ENCODE measurements at regions not wholly inside any gene's neighbourhood (a gene's known extent, or its start where the extent isn't known, plus 50 kb on each side); places are given as distances from the start of the nearest gene placed in this dataset.

GRCh38 chr2:56889738-56890137 lies 705.9 kb downstream of the CCDC85A start:
- ATAC-seq (no peak), DNase-seq (no peak)
- Histone ChIP-seq H3K4me3 (ENCODE audit: low read length) (no peak overlapping the region), H3K9ac (ENCODE audit: low read length) (no peak overlapping the region), H3K27ac (ENCODE audit: low read length) (no peak overlapping the region), H3K9me2 (replicated peaks; ENCODE audit: low read length) (no peaks in the 10 kb centered on the region), H4K20me1 (ENCODE audit: low read length) (no peaks in the 10 kb centered on the region), H3K4me1 (ENCODE audit: insufficient read depth, low read length) (no peaks in the 10 kb centered on the region), H3K27me3 (ENCODE audit: low read length) (peaks cover 18% of the 10 kb centered on the region), H3F3A (ENCODE audit: low read length, unreplicated experiment) (no peaks in the 10 kb centered on the region), H3K9me3 (ENCODE audit: low read length) (no peaks in the 10 kb centered on the region), H3K79me2 (ENCODE audit: low read length) (no peaks in the 10 kb centered on the region), H3K4me2 (ENCODE audit: low read length) (no peak overlapping the region), H2AFZ (ENCODE audit: low read length) (no peak overlapping the region), H3K36me3 (ENCODE audit: low read depth, low read length) (no peaks in the 10 kb centered on the region)
- ChIA-PET POLR2A (ENCODE audit: unreplicated experiment) (no interaction called here), CTCF (no interaction called here)
- intact Hi-C loops (cut with micrococcal nuclease) = no loop called here
- no TSS peak for BruUV-seq (replicated peaks)
- TF ChIP-seq EZH2 (IDR thresholded peaks at IDR 0.05; ENCODE audit: low read length, unreplicated experiment) = no peak
- no peak for TF ChIP-seq CTCF (conservative IDR thresholded peaks at IDR 0.05; ENCODE audit: low read depth, low read length)
- no peak for TF ChIP-seq EZH2phosphoT487 (IDR thresholded peaks at IDR 0.05; ENCODE audit: borderline replicate concordance, low read length)

- DNase-seq = no peak
- CTCF ChIA-PET = no interaction called here
- no TSS peak for BruUV-seq (replicated peaks)
- H3K27me3 ChIP-seq (ENCODE audit: low read length) = peaks cover 8% of the 10 kb centered on the region
- no peak overlapping the region for H3K4me3 ChIP-seq (ENCODE audit: low read length)
- H3K4me2 ChIP-seq (ENCODE audit: low read length) = no peak overlapping the region
- H3K9me2 ChIP-seq (replicated peaks; ENCODE audit: low read length) = no peaks in the 10 kb centered on the region
- ATAC-seq = no peak
- H3K4me1 ChIP-seq (ENCODE audit: insufficient read depth, low read length) = no peaks in the 10 kb centered on the region
- no peak overlapping the region for H2AFZ ChIP-seq (ENCODE audit: low read length)
- no peaks in the 10 kb centered on the region for H3K79me2 ChIP-seq (ENCODE audit: low read length)
- POLR2A ChIA-PET (ENCODE audit: unreplicated experiment) = no interaction called here
- no peak overlapping the region for H3K9ac ChIP-seq (ENCODE audit: low read length)
- no peaks in the 10 kb centered on the region for H3K36me3 ChIP-seq (ENCODE audit: low read depth, low read length)
- H3K9me3 ChIP-seq (ENCODE audit: low read length) = no peaks in the 10 kb centered on the region
- no peak for TF ChIP-seq CTCF (conservative IDR thresholded peaks at IDR 0.05; ENCODE audit: low read depth, low read length)
- no peak for TF ChIP-seq EZH2 (IDR thresholded peaks at IDR 0.05; ENCODE audit: low read length, unreplicated experiment)
- TF ChIP-seq EZH2phosphoT487 (IDR thresholded peaks at IDR 0.05; ENCODE audit: borderline replicate concordance, low read length) = no peak
- intact Hi-C loops (cut with micrococcal nuclease) = no loop called here
- H3K27ac ChIP-seq (ENCODE audit: low read length) = no peak overlapping the region
- H3F3A ChIP-seq (ENCODE audit: low read length, unreplicated experiment) = no peaks in the 10 kb centered on the region
- H4K20me1 ChIP-seq (ENCODE audit: low read length) = no peaks in the 10 kb centered on the region
These were observed 708.6 kb downstream of the CCDC85A start for GRCh38 chr2:56892382-56892781.

- Histone ChIP-seq H3K27me3 (ENCODE audit: low read length) (peaks cover 16% of the 10 kb centered on the region), H4K20me1 (ENCODE audit: low read length) (no peaks in the 10 kb centered on the region), H3K9me2 (replicated peaks; ENCODE audit: low read length) (no peaks in the 10 kb centered on the region), H3K4me1 (ENCODE audit: insufficient read depth, low read length) (no peaks in the 10 kb centered on the region), H2AFZ (ENCODE audit: low read length) (no peak overlapping the region), H3K4me3 (ENCODE audit: low read length) (no peak overlapping the region), H3F3A (ENCODE audit: low read length, unreplicated experiment) (no peaks in the 10 kb centered on the region), H3K27ac (ENCODE audit: low read length) (no peak overlapping the region), H3K9ac (ENCODE audit: low read length) (no peak overlapping the region), H3K9me3 (ENCODE audit: low read length) (no peaks in the 10 kb centered on the region), H3K79me2 (ENCODE audit: low read length) (no peaks in the 10 kb centered on the region), H3K36me3 (ENCODE audit: low read depth, low read length) (no peaks in the 10 kb centered on the region), H3K4me2 (ENCODE audit: low read length) (no peak overlapping the region)
- no peak for DNase-seq
- BruUV-seq (replicated peaks) = no TSS peak
- ATAC-seq = no peak
- POLR2A ChIA-PET (ENCODE audit: unreplicated experiment) = no interaction called here
- CTCF ChIA-PET = no interaction called here
- no peak for TF ChIP-seq EZH2 (IDR thresholded peaks at IDR 0.05; ENCODE audit: low read length, unreplicated experiment)
- no peak for TF ChIP-seq CTCF (conservative IDR thresholded peaks at IDR 0.05; ENCODE audit: low read depth, low read length)
- no peak for TF ChIP-seq EZH2phosphoT487 (IDR thresholded peaks at IDR 0.05; ENCODE audit: borderline replicate concordance, low read length)
- intact Hi-C loops (cut with micrococcal nuclease) = no loop called here
These were observed 715.2 kb downstream of the CCDC85A start for GRCh38 chr2:56898986-56899385.
